Endothelial cell of umbilical vein (primary cell): ENCODE measurements at regions not wholly inside any gene's neighbourhood (a gene's known extent, or its start where the extent isn't known, plus 50 kb on each side); places are given as distances from the start of the nearest gene placed in this dataset.

Source experiments
- CTCF ChIP-seq, 2 donors: IDR thresholded peaks; 1 replicate in 1 of 2; 2 replicates in 1 of 2; pipeline ENCODE4 v1.5.1; 2011; ENCODE audit warnings: low read length in 2 of 2, mild to moderate bottlenecking in 2 of 2, moderate library complexity in 2 of 2, control low read depth in 1 of 2, inconsistent platforms in 1 of 2, low read depth in 1 of 2; ENCODE audit not compliant: insufficient read depth in 1 of 2; ENCODE audit errors: extremely low read depth in 1 of 2
- EZH2 ChIP-seq: IDR thresholded peaks from 2 replicates; pipeline ENCODE4 v1.6.1; 2012; ENCODE audit warnings: borderline replicate concordance, low read depth, mild to moderate bottlenecking, moderate library complexity, low read length, inconsistent platforms; ENCODE audit not compliant: severe bottlenecking
- FOS ChIP-seq: IDR thresholded peaks from 2 replicates; pipeline ENCODE4 v1.6.1; 2011; ENCODE audit warnings: mild to moderate bottlenecking, low read length, moderate library complexity, borderline replicate concordance; ENCODE audit not compliant: insufficient read depth
- GATA2 ChIP-seq: IDR thresholded peaks from 2 replicates; pipeline ENCODE4 v1.7.0; 2011; ENCODE audit warnings: low read depth, mild to moderate bottlenecking, moderate library complexity, mixed read lengths, low read length; ENCODE audit not compliant: insufficient read length, insufficient read depth
- JUN ChIP-seq: IDR thresholded peaks from 2 replicates; pipeline ENCODE4 v1.6.1; 2011; ENCODE audit warnings: borderline replicate concordance, low read depth; ENCODE audit not compliant: insufficient read length, insufficient read depth
- MAX ChIP-seq: IDR thresholded peaks from 2 replicates; pipeline ENCODE4 v1.6.1; 2011; ENCODE audit not compliant: insufficient read depth, insufficient read length
- MYC ChIP-seq: IDR thresholded peaks from one replicate; pipeline ENCODE4 v1.6.1; 2011; ENCODE audit warnings: mild to moderate bottlenecking, low read depth, low read length
- POLR2A ChIP-seq: IDR thresholded peaks from 2 replicates; pipeline ENCODE4 v1.6.1; 2012; ENCODE audit warnings: low read depth, mild to moderate bottlenecking, control low read depth, low read length
- POLR2AphosphoS5 ChIP-seq: IDR thresholded peaks from 2 replicates; pipeline ENCODE4 v1.6.1; 2012; ENCODE audit warnings: low read depth, mild to moderate bottlenecking, control low read depth, low read length, moderate library complexity; ENCODE audit not compliant: insufficient read depth

DNA sequence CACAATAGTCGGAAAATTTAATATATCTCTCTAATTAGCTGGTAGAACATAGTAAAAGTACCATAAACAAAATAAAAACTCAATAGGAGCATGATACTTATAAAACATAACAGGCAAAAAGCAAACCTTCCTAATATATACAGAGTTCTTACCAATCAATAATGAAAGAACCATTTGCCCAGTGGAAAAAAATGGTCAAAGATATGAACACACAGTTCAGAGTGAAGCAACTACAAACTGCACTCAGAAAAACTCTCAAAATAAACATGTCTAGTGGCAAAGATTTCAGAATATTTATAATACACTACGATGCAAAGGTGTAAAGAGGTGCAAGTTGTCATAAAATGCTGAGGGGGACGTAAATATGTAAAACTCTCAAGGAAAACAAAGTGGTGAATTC is 576.2 kb upstream of the CTNND2 start:
- TF ChIP-seq CTCF (IDR thresholded peaks at IDR 0.05; ENCODE audit: extremely low read depth in 1 of 2, insufficient read depth in 1 of 2, low read depth in 1 of 2, low read length in 2 of 2) (no peak), MAX (no peak), EZH2 (no peak), POLR2AphosphoS5 (no peak), POLR2A (no peak), FOS (no peak), JUN (no peak), GATA2 (no peak), MYC (no peak)
